Coronary artery (tissue), 2 donors: ENCODE measurements at regions not wholly inside any gene's neighbourhood (a gene's known extent, or its start where the extent isn't known, plus 50 kb on each side); places are given as distances from the start of the nearest gene placed in this dataset.

Source experiments
- DNase-seq: peaks from one replicate; pipeline ENCODE4 v3.0.0-alpha.2; 2017; ENCODE audit warnings: low spot score
- H3K27ac ChIP-seq, 2 donors: fragments of 200-600 bp; sonication (generic); one replicate each; pipeline ENCODE4 v1.5.1; 2016 to 2019
- H3K4me3 ChIP-seq: fragments of 200-600 bp; sonication (generic); 2 replicates; pipeline ENCODE4 v1.5.1; 2016; ENCODE audit warnings: mild to moderate bottlenecking, moderate library complexity
- CTCF ChIP-seq: fragments of 200-600 bp; sonication (generic); IDR thresholded peaks from one replicate; pipeline ENCODE4 v1.5.1; 2019; ENCODE audit warnings: antibody characterized with exemption

GRCh38 chr12:45584336-45584735 is 145.2 kb upstream of the ARID2 start:
- Histone ChIP-seq H3K4me3 (no peak overlapping the region), H3K27ac (no peak overlapping the region)
- no peak for TF ChIP-seq CTCF
- DNase-seq: no peak

- DNase-seq: no peak
- Histone ChIP-seq H3K4me3 (no peak overlapping the region), H3K27ac (no peak overlapping the region)
- TF ChIP-seq CTCF: no peak
These were observed 143.8 kb upstream of the ARID2 start for GRCh38 chr12:45585522-45586230.

- Histone ChIP-seq H3K4me3 (no peak overlapping the region), H3K27ac (no peak overlapping the region)
- no peak for TF ChIP-seq CTCF
- no peak for DNase-seq
These were observed 143.0 kb upstream of the ARID2 start for GRCh38 chr12:45586486-45586885.

- no peak overlapping the region for H3K27ac ChIP-seq
- TF ChIP-seq CTCF: no peak
- H3K4me3 ChIP-seq: no peak overlapping the region
- no peak for DNase-seq
These were observed 142.5 kb upstream of the ARID2 start for GRCh38 chr12:45587012-45587411.

GRCh38 chr12:45587877-45588533 is 141.5 kb upstream of the ARID2 start:
- TF ChIP-seq CTCF: no peak
- Histone ChIP-seq H3K27ac (no peak overlapping the region), H3K4me3 (no peak overlapping the region)
- DNase-seq: no peak

GRCh38 chr12:45590646-45591045 is 138.9 kb upstream of the ARID2 start:
- TF ChIP-seq CTCF: no peak
- DNase-seq: no peak

GRCh38 chr12:45591635-45592034 is 137.9 kb upstream of the ARID2 start:
- no peak for TF ChIP-seq CTCF
- DNase-seq: no peak
- Histone ChIP-seq H3K4me3 (no peak overlapping the region), H3K27ac (no peak overlapping the region)

More at GRCh38 chr12:45590646-45591045, 138.9 kb upstream of the ARID2 start:
- no peak overlapping the region for H3K27ac ChIP-seq
- no peak overlapping the region for H3K4me3 ChIP-seq
